ENCODE measurements at regions not wholly inside any gene's neighbourhood (a gene's known extent, or its start where the extent isn't known, plus 50 kb on each side); places are given as distances from the start of the nearest gene placed in this dataset.

- no peak for DNase-seq (ENCODE audit: low read depth)
Measured at GRCh38 chr12:111006621-111007020, 86.2 kb upstream of the MYL2 start.

DNA sequence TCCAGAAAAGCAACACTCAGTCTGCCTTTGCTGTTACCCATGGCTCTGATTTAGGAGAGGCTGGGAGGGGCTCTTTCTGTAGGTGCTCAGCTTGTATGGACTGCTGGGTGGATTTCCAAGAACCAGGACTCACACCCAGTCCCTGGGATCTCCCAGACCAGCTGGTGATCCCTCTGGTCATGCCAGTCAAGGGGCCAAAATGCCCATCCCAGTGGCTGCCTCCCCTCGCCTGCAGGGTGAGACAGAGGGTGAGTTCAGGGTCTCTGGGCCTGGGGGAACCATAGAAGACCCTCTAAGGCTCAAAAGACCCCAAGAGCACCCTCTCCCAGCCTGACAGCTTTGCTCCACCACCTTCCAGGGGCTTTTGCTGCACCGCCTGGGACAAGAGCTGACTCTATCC, 78.6 kb upstream of the MYL2 start:
- DNase-seq (ENCODE audit: low read depth), result no peak

GRCh38 chr12:110998165-110998564, 77.8 kb upstream of the MYL2 start:
- no peak for DNase-seq (ENCODE audit: low read depth)

DNA sequence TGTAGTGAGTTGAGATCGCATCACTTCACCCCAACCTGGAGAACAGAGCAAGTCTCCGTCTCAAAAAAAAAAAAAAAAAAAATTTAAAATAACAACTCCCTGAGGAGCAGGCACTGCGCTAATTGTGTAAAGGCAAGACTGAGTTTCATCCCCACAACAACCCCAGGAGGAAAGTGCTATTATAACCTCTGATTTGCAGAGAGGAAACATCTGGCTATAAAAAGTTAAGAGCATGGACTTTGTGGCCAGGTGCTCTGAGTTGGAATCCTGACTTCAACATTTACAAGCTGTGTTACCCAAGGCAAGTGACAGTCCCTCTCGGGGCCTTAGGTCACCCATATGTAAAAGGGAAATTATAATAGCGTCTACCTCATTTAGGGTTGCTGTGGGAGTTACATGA, 76.0 kb upstream of the MYL2 start:
- no peak for DNase-seq (ENCODE audit: low read depth)

DNA sequence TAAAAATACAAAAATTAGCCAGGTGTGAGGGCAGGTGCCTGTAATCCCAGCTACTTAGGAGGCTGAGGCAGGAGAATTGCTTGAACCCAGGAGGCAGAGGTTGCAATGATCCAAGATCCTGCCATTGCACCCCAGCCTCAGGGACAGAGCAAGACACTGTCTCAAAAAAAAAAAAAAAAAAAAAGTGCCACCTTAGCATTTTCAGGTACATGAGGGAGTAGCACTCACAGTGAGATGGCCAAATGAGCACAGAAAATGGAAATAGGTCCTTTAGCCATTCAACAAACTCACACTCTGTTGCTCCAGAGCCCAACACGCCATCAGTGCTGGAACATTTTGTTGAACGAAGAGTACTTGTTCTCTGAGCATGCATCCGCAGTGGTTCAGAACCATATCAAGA, 75.2 kb upstream of the MYL2 start:
- DNase-seq (ENCODE audit: low read depth), result no peak

GRCh38 chr12:110995016-110995415, 74.6 kb upstream of the MYL2 start:
- no peak for DNase-seq (ENCODE audit: low read depth)

- DNase-seq (ENCODE audit: low read depth), result no peak
Measured at GRCh38 chr12:110993434-110993833, 73.1 kb upstream of the MYL2 start.

- no peak for DNase-seq (ENCODE audit: low read depth)
Measured at GRCh38 chr12:110992909-110993308, 72.5 kb upstream of the MYL2 start.

- DNase-seq (ENCODE audit: low read depth), result no peak
Measured at GRCh38 chr12:110983811-110984210, 63.4 kb upstream of the MYL2 start.

GRCh38 chr12:110972866-110973265, 52.5 kb upstream of the MYL2 start:
- DNase-seq (ENCODE audit: low read depth), result no peak

DNA sequence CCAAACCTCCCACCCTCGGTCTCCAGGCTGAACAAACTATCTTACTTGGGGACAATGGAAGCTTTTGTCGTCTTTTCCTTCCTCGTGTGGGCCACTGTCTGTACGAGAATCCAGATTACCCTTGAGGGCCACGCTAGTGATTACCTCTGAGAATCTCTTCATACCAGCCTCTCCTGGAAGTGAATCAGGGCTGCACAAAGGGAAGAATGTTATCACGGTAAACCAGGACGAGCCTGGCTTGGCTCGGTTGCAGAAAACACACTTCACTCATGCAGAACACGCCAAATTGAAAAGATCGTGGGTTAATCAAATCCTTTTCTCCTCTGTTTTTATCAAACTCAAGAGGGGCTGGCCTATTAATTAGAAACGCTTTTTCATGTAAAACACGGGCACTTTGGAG, 51.6 kb upstream of the MYL2 start:
- no peak for DNase-seq (ENCODE audit: low read depth)

DNA sequence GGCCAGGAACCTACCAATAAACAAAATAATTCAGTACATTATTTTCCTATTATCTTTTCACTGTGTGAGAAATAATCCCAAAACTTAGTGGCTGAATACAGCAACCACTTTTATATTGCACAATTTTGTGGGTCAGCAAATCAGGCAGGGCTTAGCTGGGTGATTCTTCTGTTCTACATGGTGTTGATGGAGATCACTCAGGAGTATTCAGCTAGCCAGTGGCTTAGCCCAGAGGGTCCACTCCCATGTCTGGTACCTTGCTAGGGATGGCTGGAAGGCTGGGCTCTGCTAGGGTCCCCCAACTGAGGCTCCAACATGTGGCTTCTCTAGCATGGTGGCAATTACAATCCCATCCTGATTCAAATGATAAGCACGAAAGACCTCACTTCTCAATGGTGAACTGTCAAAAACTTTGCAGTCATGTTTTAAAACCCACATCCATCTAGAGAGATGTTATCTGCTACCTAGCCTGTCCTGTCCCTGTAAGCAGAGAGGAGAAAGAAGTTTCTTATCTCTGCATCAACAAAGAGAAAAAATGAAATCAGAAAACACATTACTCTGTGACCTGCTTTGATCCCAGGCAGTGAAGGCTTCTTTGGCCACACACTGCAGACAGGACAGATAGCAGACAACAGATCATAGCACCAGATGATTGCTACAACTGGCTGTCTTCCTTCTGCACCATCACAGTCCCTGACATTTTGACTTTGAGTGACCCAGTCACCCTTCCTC, 51.0 kb upstream of the MYL2 start:
- DNase-seq (ENCODE audit: low read depth), result no peak

Measured in activated T-cell treated with anti-CD3 and anti-CD28 coated beads for 48 hours (primary cell).